OCI-LY3 (cell line): ENCODE measurements at regions not wholly inside any gene's neighbourhood (a gene's known extent, or its start where the extent isn't known, plus 50 kb on each side); places are given as distances from the start of the nearest gene placed in this dataset.
"Not testable (repeated sequence)": the region's sequence is repeated elsewhere in the genome, so short reads cannot be mapped to it uniquely, and the experiment has no call there.

Experiments used
- H2AFZ ChIP-seq: fragments of 200-600, 300-600 bp; shearing (Covaris generic); 2 replicates; pipeline ENCODE4 v1.6.0; 2014; ENCODE audit warnings: antibody characterized with exemption, low read depth, low read length
- H3K27ac ChIP-seq: fragments of 200-600, 300-600 bp; sonication (generic); 2 replicates; pipeline ENCODE4 v1.5.1; 2014; ENCODE audit warnings: mild to moderate bottlenecking, low read length, moderate library complexity, mixed read lengths
- H3K27me3 ChIP-seq: fragments of 200-600, 300-600 bp; sonication (generic); 2 replicates; pipeline ENCODE4 v1.6.1; 2014; ENCODE audit warnings: low read depth, low read length, mixed read lengths
- H3K36me3 ChIP-seq: fragments of 200-600, 300-600 bp; sonication (generic); replicated peaks from 2 replicates; pipeline ENCODE3; 2014; ENCODE audit warnings: low read depth, low read length, mixed read lengths
- H3K4me1 ChIP-seq: fragments of 300-600, 200-600 bp; sonication (generic); 2 replicates; pipeline ENCODE4 v1.6.1; 2014; ENCODE audit warnings: low read length, mixed read lengths
- H3K4me2 ChIP-seq: fragments of 200-600, 300-600 bp; sonication (generic); 2 replicates; pipeline ENCODE4 v1.6.1; 2014; ENCODE audit warnings: low read length, mixed read lengths
- H3K4me3 ChIP-seq: fragments of 300-600, 200-600 bp; sonication (generic); 2 replicates; pipeline ENCODE4 v1.5.1; 2014; ENCODE audit warnings: antibody characterized with exemption, mild to moderate bottlenecking, low read length, moderate library complexity
- H3K79me2 ChIP-seq: fragments of 300-600, 200-600 bp; shearing (Covaris generic); 2 replicates; pipeline ENCODE4 v1.6.1; 2014; ENCODE audit warnings: mild to moderate bottlenecking, low read length, mixed read lengths
- H3K9ac ChIP-seq: fragments of 300-600, 200-600 bp; shearing (Covaris generic); 2 replicates; pipeline ENCODE4 v1.6.0; 2014; ENCODE audit warnings: mild to moderate bottlenecking, low read length, moderate library complexity
- H3K9me3 ChIP-seq: fragments of 200-600, 300-600 bp; shearing (Covaris generic); 2 replicates; pipeline ENCODE4 v1.6.1; 2014; ENCODE audit warnings: low read length, mixed read lengths; ENCODE audit not compliant: insufficient read depth
- H4K20me1 ChIP-seq: fragments of 200-600, 300-600 bp; sonication (generic); 2 replicates; pipeline ENCODE4 v1.6.1; 2016; ENCODE audit warnings: low read length, mixed read lengths; ENCODE audit not compliant: insufficient read depth
- CTCF ChIP-seq: fragments of 200-600, 300-600 bp; sonication (generic); IDR thresholded peaks from 2 replicates; pipeline ENCODE4 v1.5.1; 2014; ENCODE audit warnings: antibody characterized with exemption, low read length, low read depth
- EZH2phosphoT487 ChIP-seq: fragments of 200-600 bp; shearing (Covaris generic); IDR thresholded peaks from 2 replicates; pipeline ENCODE4 v1.6.1; 2018; ENCODE audit warnings: antibody characterized with exemption, mixed run types, low read depth

GRCh38 chr9:25752398-25752797 is 74.2 kb upstream of the TUSC1 start:
- Histone ChIP-seq H3K9me3 (no peaks in the 10 kb centered on the region; the same call in 1 of the 2 replicates), H3K4me1 (no peaks in the 10 kb centered on the region), H4K20me1 (no peaks in the 10 kb centered on the region), H3K79me2 (no peaks in the 10 kb centered on the region), H3K27me3 (no peaks in the 10 kb centered on the region), H3K4me3 (no peak overlapping the region), H3K9ac (no peak overlapping the region), H2AFZ (no peak overlapping the region), H3K36me3 (no peaks in the 10 kb centered on the region), H3K4me2 (no peak overlapping the region), H3K27ac (no peak overlapping the region)
- TF ChIP-seq CTCF (no peak), EZH2phosphoT487 (no peak)

- Histone ChIP-seq H3K4me2 (no peak overlapping the region), H3K9ac (no peak overlapping the region), H3K27me3 (no peaks in the 10 kb centered on the region), H4K20me1 (no peaks in the 10 kb centered on the region), H3K27ac (no peak overlapping the region), H3K4me1 (no peaks in the 10 kb centered on the region), H3K4me3 (no peak overlapping the region), H3K36me3 (no peaks in the 10 kb centered on the region), H3K79me2 (no peaks in the 10 kb centered on the region), H3K9me3 (no peaks in the 10 kb centered on the region), H2AFZ (no peak overlapping the region)
- TF ChIP-seq EZH2phosphoT487 = no peak
- no peak for TF ChIP-seq CTCF
Measured at GRCh38 chr9:25742256-25742655, 64.0 kb upstream of the TUSC1 start.

- TF ChIP-seq EZH2phosphoT487 = no peak
- TF ChIP-seq CTCF = no peak
- H4K20me1 ChIP-seq = no peaks in the 10 kb centered on the region
- no peaks in the 10 kb centered on the region for H3K36me3 ChIP-seq
- no peak overlapping the region for H2AFZ ChIP-seq
- H3K4me1 ChIP-seq = no peaks in the 10 kb centered on the region
- H3K4me2 ChIP-seq = no peak overlapping the region
- no peak overlapping the region for H3K9ac ChIP-seq
- H3K27me3 ChIP-seq = no peaks in the 10 kb centered on the region
- no peak overlapping the region for H3K27ac ChIP-seq
- H3K79me2 ChIP-seq = no peaks in the 10 kb centered on the region
- H3K9me3 ChIP-seq = no peaks in the 10 kb centered on the region
- H3K4me3 ChIP-seq = no peak overlapping the region
Measured at GRCh38 chr9:25733336-25733982, 55.2 kb upstream of the TUSC1 start.

- H3K4me2 ChIP-seq, H3K36me3 ChIP-seq, H3K79me2 ChIP-seq, H3K4me3 ChIP-seq, H3K9ac ChIP-seq, H4K20me1 ChIP-seq, H3K9me3 ChIP-seq, H3K4me1 ChIP-seq, H3K27ac ChIP-seq, H3K27me3 ChIP-seq, H2AFZ ChIP-seq: not testable (repeated sequence)
Measured at GRCh38 chr9:25731895-25732794, 53.9 kb upstream of the TUSC1 start.
